GM23338 (cell line): ENCODE measurements at regions not wholly inside any gene's neighbourhood (a gene's known extent, or its start where the extent isn't known, plus 50 kb on each side); places are given as distances from the start of the nearest gene placed in this dataset.

Source experiments
- EZH2 ChIP-seq: fragments of 200-600 bp; sonication (generic); IDR thresholded peaks from one replicate; pipeline ENCODE4 v1.8.0; 2017; ENCODE audit warnings: antibody characterized with exemption, mild to moderate bottlenecking, low read depth; ENCODE audit not compliant: unreplicated experiment
- EZH2phosphoT487 ChIP-seq: fragments of 200-600 bp; sonication (generic); IDR thresholded peaks from one replicate; pipeline ENCODE4 v1.8.1; 2018; ENCODE audit warnings: antibody characterized with exemption; ENCODE audit not compliant: unreplicated experiment
- TF ChIP-seq, protein P1 (sequence below), 2 experiments: fragments of 200-600 bp in 1 of 2; sonication (generic) in 1 of 2; conservative IDR thresholded peaks; 2 replicates each; pipeline versions ENCODE4 v1.5.1 to v1.6.1; 2016 to 2017; ENCODE audit warnings: antibody characterized with exemption in 2 of 2, low read depth in 2 of 2, mild to moderate bottlenecking in 2 of 2, moderate library complexity in 1 of 2

DNA sequence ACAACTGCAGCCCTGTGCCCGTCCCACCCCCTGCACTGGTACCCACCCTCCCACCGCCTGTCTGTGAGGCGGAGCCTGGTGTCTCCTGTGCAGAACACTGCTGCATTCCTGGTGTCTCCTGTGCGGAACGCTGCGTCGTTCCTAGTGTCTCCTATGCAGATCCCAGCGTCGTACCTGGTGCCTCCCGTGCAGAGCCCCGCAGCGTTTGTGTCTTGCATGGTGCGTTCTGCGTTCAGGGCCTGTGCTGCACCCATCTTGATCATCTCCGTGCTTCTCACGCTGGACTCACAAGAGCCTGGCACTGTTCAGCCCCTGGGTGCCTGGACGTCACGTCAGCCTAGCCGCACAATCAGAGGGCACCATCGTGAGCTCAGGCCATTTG is 248.6 kb upstream of the SALL3 start:
- TF ChIP-seq, protein P1, sequence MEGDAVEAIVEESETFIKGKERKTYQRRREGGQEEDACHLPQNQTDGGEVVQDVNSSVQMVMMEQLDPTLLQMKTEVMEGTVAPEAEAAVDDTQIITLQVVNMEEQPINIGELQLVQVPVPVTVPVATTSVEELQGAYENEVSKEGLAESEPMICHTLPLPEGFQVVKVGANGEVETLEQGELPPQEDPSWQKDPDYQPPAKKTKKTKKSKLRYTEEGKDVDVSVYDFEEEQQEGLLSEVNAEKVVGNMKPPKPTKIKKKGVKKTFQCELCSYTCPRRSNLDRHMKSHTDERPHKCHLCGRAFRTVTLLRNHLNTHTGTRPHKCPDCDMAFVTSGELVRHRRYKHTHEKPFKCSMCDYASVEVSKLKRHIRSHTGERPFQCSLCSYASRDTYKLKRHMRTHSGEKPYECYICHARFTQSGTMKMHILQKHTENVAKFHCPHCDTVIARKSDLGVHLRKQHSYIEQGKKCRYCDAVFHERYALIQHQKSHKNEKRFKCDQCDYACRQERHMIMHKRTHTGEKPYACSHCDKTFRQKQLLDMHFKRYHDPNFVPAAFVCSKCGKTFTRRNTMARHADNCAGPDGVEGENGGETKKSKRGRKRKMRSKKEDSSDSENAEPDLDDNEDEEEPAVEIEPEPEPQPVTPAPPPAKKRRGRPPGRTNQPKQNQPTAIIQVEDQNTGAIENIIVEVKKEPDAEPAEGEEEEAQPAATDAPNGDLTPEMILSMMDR (conservative IDR thresholded peaks at IDR 0.05; ENCODE audit: low read depth in 2 of 2) = no peak
- TF ChIP-seq EZH2phosphoT487 (no peak), EZH2 (no peak)
